ENCODE measurements at regions not wholly inside any gene's neighbourhood (a gene's known extent, or its start where the extent isn't known, plus 50 kb on each side); places are given as distances from the start of the nearest gene placed in this dataset.

GRCh38 chr22:49368976-49369725 lies 458.5 kb downstream of the BRD1 start:
- Histone ChIP-seq H3K9me3 (peaks cover 0 to 5% (median 0%) of the 10 kb centered on the region in 4 donors), H3K27me3 (no peaks in the 10 kb centered on the region), H3K27ac (no peak overlapping the region), H3K36me3 (no peaks in the 10 kb centered on the region), H3K4me1 (no peaks in the 10 kb centered on the region), H3K4me3 (no peak overlapping the region)
- WGBS, 2 donors, result 50 to 58% methylated on average over 30 to 41 of the region's 41 CpGs
- DNase-seq (ENCODE audit: low spot score in 2 of 2), result no peak
- TF ChIP-seq CTCF (IDR thresholded peaks at IDR 0.05) (no peak), EP300 (IDR thresholded peaks at IDR 0.05) (no peak), POLR2A (IDR thresholded peaks at IDR 0.05) (no peak)

- peak in 1 of 2 donors; percentile 1 for DNase-seq (ENCODE audit: low spot score in 2 of 2)
- no peak for TF ChIP-seq POLR2A (IDR thresholded peaks at IDR 0.05)
- TF ChIP-seq CTCF (IDR thresholded peaks at IDR 0.05), result no peak
- TF ChIP-seq EP300 (IDR thresholded peaks at IDR 0.05), result no peak
- Histone ChIP-seq H3K36me3 (no peaks in the 10 kb centered on the region), H3K4me1 (no peaks in the 10 kb centered on the region), H3K4me3 (no peak overlapping the region), H3K27ac (no peak overlapping the region), H3K9me3 (peaks cover 0 to 5% (median 0%) of the 10 kb centered on the region in 4 donors), H3K27me3 (no peaks in the 10 kb centered on the region)
- 78 to 84% methylated on average over 16 to 19 of the region's 19 CpGs for WGBS, 2 donors
These were observed 459.3 kb downstream of the BRD1 start for GRCh38 chr22:49368221-49368975.

GRCh38 chr22:49367041-49367697 lies 460.5 kb downstream of the BRD1 start:
- no peaks in the 10 kb centered on the region for H3K36me3 ChIP-seq
- no peak overlapping the region for H3K4me3 ChIP-seq
- H3K4me1 ChIP-seq, result no peaks in the 10 kb centered on the region
- no peaks in the 10 kb centered on the region for H3K27me3 ChIP-seq
- 57 to 62% methylated on average over 10 of the region's 10 CpGs for WGBS, 2 donors
- no peak for DNase-seq (ENCODE audit: low spot score in 2 of 2)
- H3K9me3 ChIP-seq, result peaks cover 0 to 5% (median 0%) of the 10 kb centered on the region in 4 donors
- TF ChIP-seq CTCF (IDR thresholded peaks at IDR 0.05) (no peak), EP300 (IDR thresholded peaks at IDR 0.05) (no peak), POLR2A (IDR thresholded peaks at IDR 0.05) (no peak)
- no peak overlapping the region for H3K27ac ChIP-seq

GRCh38 chr22:49366437-49366836 lies 461.2 kb downstream of the BRD1 start:
- no peak overlapping the region for H3K4me3 ChIP-seq
- no peak for DNase-seq (ENCODE audit: low spot score in 2 of 2)
- H3K36me3 ChIP-seq, result no peaks in the 10 kb centered on the region
- peaks cover 0 to 5% (median 0%) of the 10 kb centered on the region in 4 donors for H3K9me3 ChIP-seq
- no peaks in the 10 kb centered on the region for H3K27me3 ChIP-seq
- no peak overlapping the region for H3K27ac ChIP-seq
- WGBS, 2 donors, result 52% methylated on average over 11 of the region's 11 CpGs
- no peak for TF ChIP-seq EP300 (IDR thresholded peaks at IDR 0.05)
- no peak for TF ChIP-seq CTCF (IDR thresholded peaks at IDR 0.05)
- no peaks in the 10 kb centered on the region for H3K4me1 ChIP-seq

- no peak for DNase-seq (ENCODE audit: low spot score in 2 of 2)
- no peak for TF ChIP-seq CTCF (IDR thresholded peaks at IDR 0.05)
- no peak for TF ChIP-seq POLR2A (IDR thresholded peaks at IDR 0.05)
- TF ChIP-seq EP300 (IDR thresholded peaks at IDR 0.05), result no peak
- Histone ChIP-seq H3K27ac (no peak overlapping the region), H3K9me3 (peaks cover 0 to 5% (median 0%) of the 10 kb centered on the region in 4 donors), H3K27me3 (no peaks in the 10 kb centered on the region), H3K4me1 (no peaks in the 10 kb centered on the region), H3K36me3 (no peaks in the 10 kb centered on the region), H3K4me3 (no peak overlapping the region)
- WGBS, 2 donors, result 70 to 75% methylated on average over 14 of the region's 14 CpGs
These were observed 461.8 kb downstream of the BRD1 start for GRCh38 chr22:49365910-49366309.

All from tibial nerve (tissue), 4 donors.